ENCODE measurements at regions not wholly inside any gene's neighbourhood (a gene's known extent, or its start where the extent isn't known, plus 50 kb on each side); places are given as distances from the start of the nearest gene placed in this dataset.

GRCh38 chr2:58971511-58972360 lies 730.6 kb upstream of the FANCL start:
- Histone ChIP-seq H3K79me2 (ENCODE audit: low read length) (no peaks in the 10 kb centered on the region), H2AFZ (ENCODE audit: low read length) (no peak overlapping the region), H3K4me1 (ENCODE audit: low read length) (no peaks in the 10 kb centered on the region), H3K27ac (ENCODE audit: low read length) (no peak overlapping the region), H3F3A (ENCODE audit: insufficient read depth, low read length) (no peaks in the 10 kb centered on the region), H3K4me3 (ENCODE audit: low read length) (no peak overlapping the region), H3K9ac (ENCODE audit: low read length) (no peak overlapping the region), H3K9me2 (replicated peaks; ENCODE audit: insufficient read depth, low read length) (no peaks in the 10 kb centered on the region), H4K20me1 (ENCODE audit: insufficient read depth, low read length) (no peaks in the 10 kb centered on the region), H3K9me3 (replicated peaks; ENCODE audit: insufficient read depth, low read length) (no peaks in the 10 kb centered on the region), H3K4me2 (ENCODE audit: low read depth, low read length) (no peak overlapping the region), H3K27me3 (replicated peaks; ENCODE audit: insufficient read depth, low read length) (no peaks in the 10 kb centered on the region), H3K36me3 (replicated peaks; ENCODE audit: insufficient read depth, low read length) (no peaks in the 10 kb centered on the region)
- no peak for TF ChIP-seq CTCF (IDR thresholded peaks at IDR 0.05; ENCODE audit: low read length)
- TF ChIP-seq EZH2phosphoT487 (IDR thresholded peaks at IDR 0.05; ENCODE audit: low read length) = no peak
- TF ChIP-seq EZH2 (optimal IDR thresholded peaks at IDR 0.05; ENCODE audit: low read depth, low read length) = no peak
- DNase-seq = no peak

- no peak for DNase-seq
- H3K4me2 ChIP-seq (ENCODE audit: low read depth, low read length) = no peak overlapping the region
- H3K79me2 ChIP-seq (ENCODE audit: low read length) = no peaks in the 10 kb centered on the region
- H3K4me1 ChIP-seq (ENCODE audit: low read length) = no peaks in the 10 kb centered on the region
- H3K27me3 ChIP-seq (replicated peaks; ENCODE audit: insufficient read depth, low read length) = no peaks in the 10 kb centered on the region
- no peaks in the 10 kb centered on the region for H3K9me2 ChIP-seq (replicated peaks; ENCODE audit: insufficient read depth, low read length)
- TF ChIP-seq CTCF (IDR thresholded peaks at IDR 0.05; ENCODE audit: low read length) (no peak), EZH2phosphoT487 (IDR thresholded peaks at IDR 0.05; ENCODE audit: low read length) (no peak), EZH2 (optimal IDR thresholded peaks at IDR 0.05; ENCODE audit: low read depth, low read length) (no peak)
- H3F3A ChIP-seq (ENCODE audit: insufficient read depth, low read length) = no peaks in the 10 kb centered on the region
- no peak overlapping the region for H3K27ac ChIP-seq (ENCODE audit: low read length)
- no peaks in the 10 kb centered on the region for H3K9me3 ChIP-seq (replicated peaks; ENCODE audit: insufficient read depth, low read length)
- H3K36me3 ChIP-seq (replicated peaks; ENCODE audit: insufficient read depth, low read length) = no peaks in the 10 kb centered on the region
- H2AFZ ChIP-seq (ENCODE audit: low read length) = no peak overlapping the region
- H3K9ac ChIP-seq (ENCODE audit: low read length) = no peak overlapping the region
- no peaks in the 10 kb centered on the region for H4K20me1 ChIP-seq (ENCODE audit: insufficient read depth, low read length)
- H3K4me3 ChIP-seq (ENCODE audit: low read length) = no peak overlapping the region
Measured at GRCh38 chr2:58970365-58970764, 729.2 kb upstream of the FANCL start.

- H3K27ac ChIP-seq (ENCODE audit: low read length) = no peak overlapping the region
Measured at GRCh38 chr2:58968885-58969284, 727.8 kb upstream of the FANCL start.

More at GRCh38 chr2:58968885-58969284, 727.8 kb upstream of the FANCL start:
- TF ChIP-seq EZH2 (optimal IDR thresholded peaks at IDR 0.05; ENCODE audit: low read depth, low read length) = no peak
- TF ChIP-seq CTCF (IDR thresholded peaks at IDR 0.05; ENCODE audit: low read length) = no peak
- no peak for TF ChIP-seq EZH2phosphoT487 (IDR thresholded peaks at IDR 0.05; ENCODE audit: low read length)
- H3K79me2 ChIP-seq (ENCODE audit: low read length) = no peaks in the 10 kb centered on the region
- H3K9me2 ChIP-seq (replicated peaks; ENCODE audit: insufficient read depth, low read length) = no peaks in the 10 kb centered on the region
- H4K20me1 ChIP-seq (ENCODE audit: insufficient read depth, low read length) = no peaks in the 10 kb centered on the region
- H3K4me1 ChIP-seq (ENCODE audit: low read length) = no peaks in the 10 kb centered on the region
- H3F3A ChIP-seq (ENCODE audit: insufficient read depth, low read length) = no peaks in the 10 kb centered on the region
- H2AFZ ChIP-seq (ENCODE audit: low read length) = no peak overlapping the region
- DNase-seq = no peak
- no peak overlapping the region for H3K4me3 ChIP-seq (ENCODE audit: low read length)
- no peaks in the 10 kb centered on the region for H3K36me3 ChIP-seq (replicated peaks; ENCODE audit: insufficient read depth, low read length)
- no peaks in the 10 kb centered on the region for H3K9me3 ChIP-seq (replicated peaks; ENCODE audit: insufficient read depth, low read length)
- no peak overlapping the region for H3K9ac ChIP-seq (ENCODE audit: low read length)
- H3K4me2 ChIP-seq (ENCODE audit: low read depth, low read length) = no peak overlapping the region
- no peaks in the 10 kb centered on the region for H3K27me3 ChIP-seq (replicated peaks; ENCODE audit: insufficient read depth, low read length)

All from MM.1S (cell line).